GM23338 (cell line): ENCODE measurements at regions not wholly inside any gene's neighbourhood (a gene's known extent, or its start where the extent isn't known, plus 50 kb on each side); places are given as distances from the start of the nearest gene placed in this dataset.
A peak's percentile ranks its signal among the peaks of the same experiment; 100 is the strongest.

Experiments
- EZH2 ChIP-seq: fragments of 200-600 bp; sonication (generic); IDR thresholded peaks from one replicate; pipeline ENCODE4 v1.8.0; 2017; ENCODE audit warnings: antibody characterized with exemption, mild to moderate bottlenecking, low read depth; ENCODE audit not compliant: unreplicated experiment
- EZH2phosphoT487 ChIP-seq: fragments of 200-600 bp; sonication (generic); IDR thresholded peaks from one replicate; pipeline ENCODE4 v1.8.1; 2018; ENCODE audit warnings: antibody characterized with exemption; ENCODE audit not compliant: unreplicated experiment
- NANOG ChIP-seq: IDR thresholded peaks from 2 replicates; pipeline ENCODE4 v1.6.1; 2016; ENCODE audit warnings: antibody characterized with exemption, borderline replicate concordance
- POLR2AphosphoS5 ChIP-seq: IDR thresholded peaks from 2 replicates; pipeline ENCODE4 v1.6.1; 2016; ENCODE audit warnings: antibody characterized with exemption, low read depth
- TF ChIP-seq, protein P1 (sequence below), 2 experiments: fragments of 200-600 bp in 1 of 2; sonication (generic) in 1 of 2; conservative IDR thresholded peaks; 2 replicates each; pipeline versions ENCODE4 v1.5.1 to v1.6.1; 2016 to 2017; ENCODE audit warnings: antibody characterized with exemption in 2 of 2, low read depth in 2 of 2, mild to moderate bottlenecking in 2 of 2, moderate library complexity in 1 of 2

DNA sequence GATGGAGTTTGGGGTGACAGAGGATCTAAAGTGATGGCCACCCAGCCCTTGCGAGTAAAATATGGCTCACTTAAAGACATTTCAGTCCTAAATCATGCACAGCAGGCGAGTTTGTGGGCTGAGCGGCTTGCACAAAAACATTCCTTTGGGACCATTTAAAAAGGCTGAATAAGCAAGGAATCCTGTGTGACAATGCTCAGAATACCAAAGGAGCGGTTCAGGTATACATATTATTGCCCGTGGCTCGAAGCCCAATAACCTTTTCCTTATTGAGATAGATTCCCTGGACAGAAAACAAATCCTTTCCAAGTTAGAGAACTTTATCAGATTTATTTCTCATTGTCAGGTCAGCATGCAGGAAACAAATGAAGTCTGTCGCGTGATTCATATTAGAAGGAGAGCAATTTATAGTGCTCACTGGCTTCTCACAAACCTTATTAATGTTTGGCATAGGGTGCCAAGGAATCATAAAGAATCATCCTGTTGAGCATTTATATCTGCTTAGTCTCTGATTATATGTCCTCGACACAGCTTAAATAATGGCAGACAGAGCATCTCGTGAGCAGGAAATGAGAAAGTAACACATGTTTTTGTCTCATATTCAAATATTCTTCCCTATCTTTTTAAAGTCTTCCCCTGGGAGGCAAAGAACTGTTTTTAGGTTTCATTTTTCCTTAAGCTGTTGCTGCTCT is 121.3 kb downstream of the TRMT11 start:
- TF ChIP-seq EZH2 = no peak
- peak; percentile 32; the same call in 1 of the 2 replicates for TF ChIP-seq NANOG
- TF ChIP-seq POLR2AphosphoS5 = no peak
- TF ChIP-seq, protein P1, sequence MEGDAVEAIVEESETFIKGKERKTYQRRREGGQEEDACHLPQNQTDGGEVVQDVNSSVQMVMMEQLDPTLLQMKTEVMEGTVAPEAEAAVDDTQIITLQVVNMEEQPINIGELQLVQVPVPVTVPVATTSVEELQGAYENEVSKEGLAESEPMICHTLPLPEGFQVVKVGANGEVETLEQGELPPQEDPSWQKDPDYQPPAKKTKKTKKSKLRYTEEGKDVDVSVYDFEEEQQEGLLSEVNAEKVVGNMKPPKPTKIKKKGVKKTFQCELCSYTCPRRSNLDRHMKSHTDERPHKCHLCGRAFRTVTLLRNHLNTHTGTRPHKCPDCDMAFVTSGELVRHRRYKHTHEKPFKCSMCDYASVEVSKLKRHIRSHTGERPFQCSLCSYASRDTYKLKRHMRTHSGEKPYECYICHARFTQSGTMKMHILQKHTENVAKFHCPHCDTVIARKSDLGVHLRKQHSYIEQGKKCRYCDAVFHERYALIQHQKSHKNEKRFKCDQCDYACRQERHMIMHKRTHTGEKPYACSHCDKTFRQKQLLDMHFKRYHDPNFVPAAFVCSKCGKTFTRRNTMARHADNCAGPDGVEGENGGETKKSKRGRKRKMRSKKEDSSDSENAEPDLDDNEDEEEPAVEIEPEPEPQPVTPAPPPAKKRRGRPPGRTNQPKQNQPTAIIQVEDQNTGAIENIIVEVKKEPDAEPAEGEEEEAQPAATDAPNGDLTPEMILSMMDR (conservative IDR thresholded peaks at IDR 0.05; ENCODE audit: low read depth in 2 of 2) = no peak
- no peak for TF ChIP-seq EZH2phosphoT487
